HS-27A (cell line): ENCODE measurements at regions not wholly inside any gene's neighbourhood (a gene's known extent, or its start where the extent isn't known, plus 50 kb on each side); places are given as distances from the start of the nearest gene placed in this dataset.

Source experiments
- DNase-seq: peaks from one replicate; pipeline ENCODE4 v3.0.0-alpha.2; 2012; ENCODE audit warnings: low read depth, missing footprints

DNA sequence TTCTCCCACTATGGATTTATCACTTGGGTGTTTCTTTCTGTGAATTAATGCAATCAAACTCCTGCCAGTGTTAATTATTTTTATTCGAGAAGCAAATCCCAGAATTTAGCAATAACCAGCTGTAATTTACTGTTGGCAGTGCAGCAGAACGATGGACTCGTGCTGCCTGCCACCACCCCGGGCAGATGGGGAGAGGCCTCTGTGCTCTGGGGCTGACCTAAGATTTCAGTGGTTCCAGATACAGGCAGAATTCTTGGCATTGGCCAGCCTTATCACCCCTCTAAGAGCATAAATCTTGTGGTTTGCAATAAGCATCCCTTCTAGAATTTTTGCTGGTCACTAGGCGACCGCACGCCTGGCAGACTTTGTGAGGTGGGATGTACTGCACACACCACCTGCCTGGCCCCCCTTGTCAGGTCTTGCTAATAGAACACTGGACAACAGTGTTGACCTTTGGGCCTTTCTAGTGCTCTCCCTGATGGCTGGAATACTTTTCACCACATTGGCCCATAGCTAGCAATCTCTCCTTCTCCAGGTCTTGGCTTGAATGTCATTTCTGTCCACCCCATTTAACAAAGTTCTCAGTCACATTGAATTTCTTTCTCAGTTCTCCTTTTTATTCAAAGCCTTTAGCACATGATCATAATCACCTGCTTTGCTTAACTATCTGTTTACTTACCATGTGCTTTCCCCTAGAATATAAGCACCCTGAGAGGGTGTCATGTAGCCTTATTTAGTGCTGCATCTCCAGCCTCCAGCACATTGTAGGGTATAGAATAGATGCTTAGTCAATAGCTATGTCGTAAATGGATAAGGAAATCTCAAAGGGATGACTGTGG, 122.1 kb upstream of the DYNLRB2 start:
- DNase-seq: no peak

GRCh38 chr16:80417706-80418271, 123.0 kb upstream of the DYNLRB2 start:
- DNase-seq: no peak

- no peak for DNase-seq
Observed at GRCh38 chr16:80408014-80408413, 132.8 kb upstream of the DYNLRB2 start.

DNA sequence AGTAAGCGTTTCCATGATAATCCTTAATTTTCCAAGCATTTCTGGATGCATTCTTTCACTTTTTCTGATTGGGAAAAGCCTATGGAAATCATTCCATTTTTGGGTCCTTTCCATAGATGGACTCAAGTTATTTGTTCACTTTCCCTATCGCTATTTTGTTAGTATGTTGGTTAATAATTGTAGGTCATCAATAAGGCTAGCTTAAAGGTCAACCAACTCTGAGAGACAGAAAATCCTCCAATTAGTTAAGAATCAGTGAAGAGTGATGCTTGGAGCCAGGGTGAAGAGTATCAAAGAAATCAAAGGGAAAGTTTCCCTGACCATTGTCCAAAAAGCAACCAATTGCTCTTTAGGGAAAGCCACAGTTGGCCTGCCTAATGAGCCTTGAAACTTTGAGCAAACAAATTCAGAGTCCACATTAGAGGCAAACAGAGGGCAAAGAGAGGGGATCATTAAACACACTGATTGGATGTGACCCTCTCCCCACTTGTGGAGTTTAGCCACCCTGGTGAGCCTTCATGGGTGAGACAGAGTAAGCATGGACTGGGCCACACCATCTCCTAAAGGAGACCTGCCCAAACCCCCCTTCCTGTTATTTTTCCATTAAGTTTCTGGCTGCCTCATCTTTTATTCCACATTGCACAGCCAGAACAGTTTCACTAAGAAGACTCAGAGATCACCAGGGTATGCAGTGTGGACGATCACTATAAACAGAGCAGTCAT, 133.4 kb upstream of the DYNLRB2 start:
- DNase-seq: no peak

- no peak for DNase-seq
Observed at GRCh38 chr16:80404847-80405246, 135.9 kb upstream of the DYNLRB2 start.

DNA sequence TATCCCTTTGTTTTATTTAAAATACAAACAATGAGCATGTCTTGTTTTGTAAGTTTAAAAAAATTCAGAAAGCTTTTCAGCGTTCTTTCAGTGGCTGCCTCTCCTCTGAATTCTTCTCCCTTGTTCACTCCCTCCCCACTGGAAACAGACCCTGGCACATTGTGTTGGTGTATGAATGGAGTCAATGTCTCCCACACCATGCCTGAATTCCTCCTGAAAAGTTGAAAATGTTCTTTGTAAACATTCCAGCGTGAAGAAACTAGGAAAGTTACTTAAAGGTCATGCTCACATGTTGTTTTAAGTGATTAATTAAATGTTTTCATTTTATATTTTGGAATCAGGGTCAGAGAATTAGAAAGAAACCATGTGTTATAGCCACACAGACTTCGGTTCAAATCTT, 136.9 kb upstream of the DYNLRB2 start:
- no peak for DNase-seq

DNA sequence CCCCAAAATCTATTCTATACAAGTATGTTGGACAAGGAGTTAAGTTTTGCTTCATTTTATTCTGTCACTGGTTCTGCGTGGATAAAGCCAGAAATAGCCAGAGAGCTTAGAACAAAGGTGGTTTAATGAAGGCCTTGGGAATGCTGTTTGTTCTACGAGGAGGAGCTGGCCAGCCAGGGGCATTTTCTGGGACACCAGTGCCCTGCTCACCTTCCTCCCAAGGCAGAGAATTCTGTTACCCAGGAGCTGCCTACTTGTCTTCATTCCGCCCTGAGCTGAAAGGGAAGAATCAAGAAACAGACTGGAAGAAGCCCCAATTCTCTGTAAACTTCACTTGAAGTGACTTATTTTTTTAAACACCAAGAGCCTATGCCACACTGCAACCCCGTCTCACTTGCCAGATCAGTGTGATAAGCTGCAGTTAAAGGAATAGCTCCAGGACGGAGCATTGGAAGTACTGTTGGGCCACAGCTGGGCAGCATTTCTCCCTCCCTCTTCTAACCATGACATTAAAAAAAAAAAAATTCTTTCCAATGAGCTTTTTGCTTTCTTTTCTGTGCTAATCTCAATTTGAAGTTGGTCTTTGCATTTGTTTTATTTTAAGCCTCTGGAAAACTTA, 149.8 kb upstream of the DYNLRB2 start:
- DNase-seq: no peak

DNA sequence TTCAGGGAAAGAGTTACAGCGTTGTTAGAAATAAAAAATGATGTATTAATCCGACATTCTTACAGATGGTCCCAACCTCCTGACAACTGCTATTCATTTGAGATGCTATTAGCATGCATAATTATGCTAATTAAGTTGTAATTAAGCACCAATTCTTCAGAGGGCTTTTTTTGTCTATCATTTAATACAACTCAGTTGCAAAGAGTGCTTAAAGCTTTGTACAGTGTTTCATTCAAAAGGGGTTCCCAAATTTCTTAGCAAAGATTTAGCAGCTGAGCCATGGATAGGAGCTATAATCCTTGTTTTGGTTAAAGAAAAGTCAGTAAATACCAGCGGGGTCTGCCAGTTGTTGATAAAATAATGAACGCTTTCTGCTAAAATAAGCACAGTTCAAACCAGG, 150.7 kb upstream of the DYNLRB2 start:
- no peak for DNase-seq

- no peak for DNase-seq
Observed at GRCh38 chr16:80389338-80389737, 151.5 kb upstream of the DYNLRB2 start.

DNA sequence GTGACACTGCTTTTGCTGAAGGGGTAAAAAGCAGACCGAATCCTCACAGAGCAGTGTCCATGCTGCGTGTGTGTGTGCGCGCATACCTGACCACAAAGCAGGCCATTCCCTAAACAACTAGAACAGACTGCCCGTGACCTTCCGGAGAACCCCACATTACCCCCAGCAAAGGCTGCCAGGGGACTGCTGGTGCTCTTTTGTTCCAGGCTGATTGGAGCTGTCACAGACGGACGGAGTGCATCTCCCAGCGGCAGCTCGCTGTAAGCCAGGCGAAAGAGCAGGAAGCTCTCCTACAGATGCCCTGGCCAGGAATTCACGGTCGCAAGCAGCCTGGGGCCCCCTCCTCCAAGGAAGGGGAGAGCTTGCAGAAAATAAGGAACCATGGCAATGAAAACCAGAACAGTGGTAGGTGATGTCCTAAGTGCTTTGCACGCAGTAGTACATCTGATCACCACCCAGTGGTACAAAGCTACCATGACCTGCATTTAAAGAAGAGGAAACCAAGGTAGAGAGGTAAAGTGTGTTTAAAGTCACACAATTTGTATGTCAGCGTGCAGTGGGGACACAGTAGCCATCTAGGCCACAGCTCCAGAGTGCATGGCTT, 153.4 kb upstream of the DYNLRB2 start:
- DNase-seq: no peak

DNA sequence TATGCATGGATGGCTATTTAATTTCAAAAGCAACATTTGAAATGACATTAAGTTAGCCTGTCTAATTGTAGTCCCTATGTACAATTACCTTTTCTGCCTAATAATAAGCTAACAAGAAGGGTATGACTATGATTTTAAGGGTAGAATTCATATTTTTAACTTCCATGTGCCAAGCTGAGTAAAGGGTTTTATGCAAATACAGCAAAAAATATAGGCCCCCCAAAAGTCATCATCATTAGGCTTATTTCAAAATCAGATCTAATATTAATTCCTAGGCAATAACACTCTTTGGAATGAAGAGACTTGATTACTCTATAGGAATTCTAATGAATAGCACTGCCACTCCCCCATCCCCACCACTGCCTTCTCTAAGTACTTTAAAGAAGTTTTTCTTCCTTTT, 155.9 kb upstream of the DYNLRB2 start:
- no peak for DNase-seq

DNA sequence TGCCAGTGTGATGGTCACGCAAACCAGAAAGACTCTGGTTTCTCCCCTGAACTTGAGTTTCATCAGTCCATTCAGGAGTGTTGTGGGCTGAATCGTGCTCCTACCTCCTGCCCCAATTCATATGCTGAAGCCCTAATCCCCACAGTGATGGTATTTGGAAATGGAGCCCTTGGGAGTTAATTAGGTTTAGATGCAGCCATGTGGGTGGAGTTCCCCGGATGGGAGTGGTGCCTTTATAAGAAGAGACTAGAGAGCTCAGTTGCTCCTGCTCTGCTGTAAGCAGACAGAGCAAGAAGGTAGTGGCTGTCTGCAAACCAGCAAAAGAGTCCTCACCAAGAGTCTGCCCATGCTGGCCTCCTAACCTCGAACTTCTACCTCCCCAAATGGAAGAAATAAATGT, 160.3 kb upstream of the DYNLRB2 start:
- no peak for DNase-seq

DNA sequence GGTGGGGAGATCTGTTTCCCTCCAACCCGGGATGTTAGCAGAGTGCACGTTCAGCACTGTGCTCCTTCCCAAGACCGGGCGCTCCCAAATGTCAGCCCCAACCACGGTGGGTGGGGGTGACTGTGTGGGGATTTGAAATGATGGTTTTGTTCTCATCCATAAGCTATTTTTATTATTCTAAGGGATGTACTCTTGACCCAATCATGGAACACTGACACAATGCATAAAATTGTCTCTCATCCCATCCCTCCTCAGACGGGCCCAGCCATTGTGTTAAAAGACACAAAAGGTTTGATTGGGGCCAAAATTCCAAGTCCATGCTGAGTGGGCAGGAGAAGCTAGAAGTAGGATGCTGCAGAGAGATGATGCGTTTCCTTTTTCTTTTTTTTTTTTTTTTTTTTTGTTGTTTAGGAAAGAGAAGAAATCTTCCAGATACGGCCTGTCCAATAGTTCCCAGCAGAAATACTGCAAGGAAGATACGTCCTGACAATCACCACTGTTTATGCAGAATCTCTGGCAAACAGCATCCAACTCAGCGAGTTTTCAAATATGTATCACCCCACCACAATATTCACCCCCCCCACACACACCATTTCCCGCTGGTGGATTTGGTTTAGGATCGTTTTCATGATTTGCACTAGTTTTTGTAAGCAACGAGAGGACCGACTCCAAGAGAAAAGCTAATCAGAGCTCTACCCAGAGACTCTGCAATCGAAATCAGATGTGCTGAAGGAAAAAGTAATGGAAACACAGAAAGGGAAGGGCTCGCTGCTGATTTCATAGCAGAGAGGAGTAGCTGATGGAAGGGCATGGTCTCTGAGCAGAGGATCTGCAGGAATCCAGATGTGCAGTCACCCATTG, 163.5 kb upstream of the DYNLRB2 start:
- no peak for DNase-seq

DNA sequence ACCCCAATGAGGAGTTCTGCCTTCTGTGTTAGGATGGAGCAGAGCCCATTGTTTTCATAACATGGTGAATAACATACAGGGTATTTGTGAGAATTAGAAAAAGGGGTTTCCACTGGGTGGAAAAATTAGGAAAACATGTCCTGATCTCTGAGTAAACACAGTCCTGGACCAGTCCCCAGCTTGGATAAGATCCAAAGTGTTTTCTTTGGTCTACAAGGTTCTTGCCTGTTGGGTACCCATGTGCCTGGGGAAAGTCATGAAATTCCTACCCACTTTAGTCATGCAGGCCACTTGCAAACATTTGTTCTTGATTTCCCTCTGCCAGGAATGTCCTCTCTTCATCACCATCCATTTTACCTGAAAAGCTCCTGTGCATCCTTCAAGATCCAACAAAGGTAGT, 164.8 kb upstream of the DYNLRB2 start:
- peak; percentile 15 for DNase-seq

- no peak for DNase-seq
Observed at GRCh38 chr16:80375513-80375912, 165.3 kb upstream of the DYNLRB2 start.

GRCh38 chr16:80372341-80372740, 168.5 kb upstream of the DYNLRB2 start:
- DNase-seq: no peak

- DNase-seq: no peak
Observed at GRCh38 chr16:80369138-80369958, 171.4 kb upstream of the DYNLRB2 start.

DNA sequence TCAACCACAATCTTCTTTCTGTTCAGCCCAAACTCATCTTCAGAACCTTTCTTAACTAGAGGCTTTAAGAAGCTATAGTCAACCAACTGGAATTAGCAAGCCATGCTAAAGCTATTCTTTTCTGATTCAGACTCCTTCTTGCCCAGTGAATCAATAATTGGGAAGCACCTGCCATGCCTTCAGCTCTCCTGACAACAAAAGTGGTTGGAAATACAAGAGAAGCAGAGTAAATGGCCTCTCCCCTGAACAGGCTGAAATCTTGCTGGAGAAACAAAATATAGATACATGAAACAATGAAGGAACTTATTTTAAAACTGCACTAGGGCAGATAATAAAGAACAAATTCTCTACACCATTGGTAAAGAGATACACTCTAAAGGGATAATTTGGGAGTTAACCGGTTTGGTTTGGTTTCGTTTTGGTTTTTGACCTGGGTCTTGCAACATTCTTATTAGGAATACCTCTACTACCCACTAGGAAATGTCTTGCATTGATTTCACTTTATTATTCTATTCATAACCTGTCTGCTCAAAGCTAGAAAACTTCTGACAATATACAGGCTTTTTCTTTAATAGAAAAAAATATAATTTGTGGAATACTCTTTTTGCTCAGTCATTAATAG, 173.6 kb upstream of the DYNLRB2 start:
- DNase-seq: no peak

DNA sequence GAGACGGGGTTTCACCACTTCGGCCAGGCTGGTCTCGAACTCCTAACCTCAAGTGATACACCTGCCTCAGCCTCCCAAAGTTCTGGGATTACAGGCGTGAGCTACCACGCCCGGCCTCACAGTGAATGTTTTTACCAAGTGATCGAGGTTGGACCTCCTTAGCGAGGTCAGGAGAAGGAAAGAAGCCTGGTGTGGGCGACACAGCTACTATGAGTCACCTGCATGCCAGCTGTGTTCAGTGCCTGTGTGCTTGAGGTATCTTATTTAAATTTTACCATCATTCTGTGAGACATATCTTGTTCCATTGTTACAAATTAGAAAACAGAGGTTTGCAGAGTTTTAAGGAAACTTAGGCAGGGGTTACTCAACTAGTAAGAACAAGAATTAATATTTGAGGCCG, 174.8 kb upstream of the DYNLRB2 start:
- no peak for DNase-seq

DNA sequence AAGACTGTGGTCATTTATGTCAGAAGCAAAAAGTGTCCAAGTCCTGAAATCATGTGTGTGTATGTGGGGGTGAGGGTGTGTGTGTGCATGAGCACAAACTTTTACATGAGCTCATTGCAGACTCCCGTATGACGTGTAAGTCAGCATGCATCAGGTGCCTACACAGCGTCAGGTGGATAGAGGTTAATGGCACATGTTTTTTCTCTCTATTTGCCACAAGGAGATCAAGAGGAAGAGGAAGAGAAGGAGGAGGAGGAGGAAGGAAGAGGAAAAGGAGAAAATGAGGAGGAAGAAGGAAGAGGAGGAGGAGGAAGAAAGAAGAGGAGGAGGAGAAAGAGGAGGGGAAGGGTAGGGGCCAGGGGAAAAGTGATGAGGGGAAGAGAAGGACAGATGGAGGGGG, 178.0 kb upstream of the DYNLRB2 start:
- no peak for DNase-seq
